ENCODE measurements at regions not wholly inside any gene's neighbourhood (a gene's known extent, or its start where the extent isn't known, plus 50 kb on each side); places are given as distances from the start of the nearest gene placed in this dataset.

DNA sequence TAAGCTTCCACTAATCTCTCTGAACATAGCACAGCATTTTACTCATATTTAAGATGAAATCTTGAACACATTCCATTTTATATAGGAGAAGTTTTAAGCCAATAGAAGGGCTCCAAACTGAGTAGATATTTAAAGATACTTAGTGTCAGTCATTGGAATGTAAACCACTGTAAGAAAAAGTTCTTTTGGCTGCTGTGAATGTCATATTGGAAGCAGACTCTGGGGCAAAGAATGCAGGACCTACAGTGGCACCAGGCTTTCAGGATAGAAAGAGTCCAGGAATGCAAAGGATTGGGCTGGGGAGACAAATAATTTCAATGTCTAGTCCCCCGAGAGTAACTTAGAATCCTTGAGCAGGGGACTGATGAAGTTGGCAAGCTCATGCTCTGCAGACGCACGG, 1047.7 kb downstream of the STIM2 start:
- no peak for TF ChIP-seq POLR2A (IDR thresholded peaks at IDR 0.05; ENCODE audit: low read depth, low read length)
- no peak for DNase-seq (ENCODE audit: insufficient read length, low spot score)
- no peak for FAIRE-seq

GRCh38 chr4:27910227-27910626, 1049.6 kb downstream of the STIM2 start:
- TF ChIP-seq POLR2A (IDR thresholded peaks at IDR 0.05; ENCODE audit: low read depth, low read length) = no peak
- FAIRE-seq = no peak
- DNase-seq (ENCODE audit: insufficient read length, low spot score) = no peak

DNA sequence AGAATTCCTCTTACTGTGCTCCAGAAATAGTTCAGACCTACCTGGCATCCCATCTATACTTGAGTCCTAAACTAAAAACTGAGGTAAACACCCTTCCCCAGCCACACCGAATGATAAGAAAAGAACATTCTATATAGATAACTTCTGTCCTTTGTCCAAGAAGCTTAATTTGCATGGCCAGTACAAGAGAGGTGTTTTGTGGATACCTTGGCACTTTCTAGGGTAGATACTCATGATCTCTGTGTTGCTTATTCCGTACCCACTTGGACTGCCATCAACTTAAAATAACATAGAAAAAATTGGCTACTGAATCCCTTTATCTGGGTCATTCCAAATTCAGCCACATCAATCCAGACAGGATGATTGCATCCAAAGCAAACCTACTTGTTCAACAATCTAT, 1050.4 kb downstream of the STIM2 start:
- no peak for TF ChIP-seq POLR2A (IDR thresholded peaks at IDR 0.05; ENCODE audit: low read depth, low read length)
- FAIRE-seq = no peak
- no peak for DNase-seq (ENCODE audit: insufficient read length, low spot score)

- no peak for DNase-seq (ENCODE audit: insufficient read length, low spot score)
- no peak for FAIRE-seq
- TF ChIP-seq POLR2A (IDR thresholded peaks at IDR 0.05; ENCODE audit: low read depth, low read length) = no peak
These were observed 1053.1 kb downstream of the STIM2 start for GRCh38 chr4:27913738-27914137.

GRCh38 chr4:27915822-27916221, 1055.2 kb downstream of the STIM2 start:
- FAIRE-seq (no peak), DNase-seq (ENCODE audit: insufficient read length, low spot score) (no peak)
- no peak for TF ChIP-seq POLR2A (IDR thresholded peaks at IDR 0.05; ENCODE audit: low read depth, low read length)

DNA sequence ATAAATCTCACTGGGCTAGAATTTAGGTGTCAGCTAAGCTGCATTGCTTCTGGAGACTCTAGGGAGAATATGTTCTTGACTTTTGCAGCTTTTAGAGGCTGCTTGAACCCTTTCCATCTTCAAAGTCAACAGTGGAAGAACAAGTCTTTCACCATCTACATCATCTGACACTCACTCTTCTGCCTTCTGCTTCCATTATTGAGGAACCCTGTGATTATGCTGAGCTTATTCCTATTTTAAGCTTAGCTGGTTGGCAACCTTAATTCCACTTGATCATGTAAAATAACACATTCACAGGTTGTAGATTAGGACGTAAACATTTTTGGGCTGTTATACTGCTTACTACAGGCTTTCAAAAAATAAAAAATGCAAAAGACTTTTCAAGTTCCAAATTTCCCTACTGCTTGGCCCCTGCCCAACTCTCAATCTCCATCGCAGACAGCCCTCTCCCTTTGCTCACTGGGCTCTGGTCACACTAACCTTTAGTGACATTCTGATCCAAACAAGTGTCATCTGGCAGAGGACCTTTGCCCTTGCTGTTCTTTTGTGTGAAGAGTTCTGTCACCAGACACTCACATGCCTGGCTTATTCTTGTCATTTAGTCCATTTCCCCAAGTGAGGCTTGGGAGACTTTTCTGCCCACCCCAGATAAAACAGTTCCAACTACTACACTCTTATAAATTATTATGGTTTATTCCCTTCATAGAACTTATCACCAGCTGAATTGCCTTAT, 1056.0 kb downstream of the STIM2 start:
- FAIRE-seq (no peak), DNase-seq (ENCODE audit: insufficient read length, low spot score) (no peak)
- no peak for TF ChIP-seq POLR2A (IDR thresholded peaks at IDR 0.05; ENCODE audit: low read depth, low read length)

DNA sequence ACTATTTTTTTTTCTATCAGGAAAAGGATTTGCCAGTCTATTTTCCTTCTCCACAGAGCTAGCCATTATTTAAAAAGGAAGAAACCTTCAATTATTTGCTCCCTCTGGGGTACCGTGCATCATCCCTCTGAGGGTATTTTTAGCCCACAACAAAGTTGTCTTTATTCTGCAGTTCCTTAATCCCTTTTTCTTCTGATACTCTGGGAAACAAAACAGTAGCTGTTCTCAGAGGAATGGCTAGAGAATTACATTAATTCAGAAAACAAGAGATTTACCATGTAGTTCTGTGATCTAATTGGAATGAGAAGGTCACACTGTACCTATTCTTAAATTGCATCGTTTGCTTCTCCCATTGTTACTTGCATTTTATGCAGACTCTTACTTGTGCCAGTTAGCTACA, 1056.7 kb downstream of the STIM2 start:
- DNase-seq (ENCODE audit: insufficient read length, low spot score) = no peak
- no peak for TF ChIP-seq POLR2A (IDR thresholded peaks at IDR 0.05; ENCODE audit: low read depth, low read length)
- FAIRE-seq = no peak

GRCh38 chr4:27921231-27921630, 1060.6 kb downstream of the STIM2 start:
- no peak for TF ChIP-seq POLR2A (IDR thresholded peaks at IDR 0.05; ENCODE audit: low read depth, low read length)
- DNase-seq (ENCODE audit: insufficient read length, low spot score) (no peak), FAIRE-seq (no peak)

GRCh38 chr4:27928761-27929540, 1068.3 kb downstream of the STIM2 start:
- DNase-seq (ENCODE audit: insufficient read length, low spot score) (no peak), FAIRE-seq (no peak)
- no peak for TF ChIP-seq POLR2A (IDR thresholded peaks at IDR 0.05; ENCODE audit: low read depth, low read length)

GRCh38 chr4:27930291-27930690, 1069.7 kb downstream of the STIM2 start:
- no peak for DNase-seq (ENCODE audit: insufficient read length, low spot score)
- TF ChIP-seq POLR2A (IDR thresholded peaks at IDR 0.05; ENCODE audit: low read depth, low read length) = no peak
- FAIRE-seq = no peak

DNA sequence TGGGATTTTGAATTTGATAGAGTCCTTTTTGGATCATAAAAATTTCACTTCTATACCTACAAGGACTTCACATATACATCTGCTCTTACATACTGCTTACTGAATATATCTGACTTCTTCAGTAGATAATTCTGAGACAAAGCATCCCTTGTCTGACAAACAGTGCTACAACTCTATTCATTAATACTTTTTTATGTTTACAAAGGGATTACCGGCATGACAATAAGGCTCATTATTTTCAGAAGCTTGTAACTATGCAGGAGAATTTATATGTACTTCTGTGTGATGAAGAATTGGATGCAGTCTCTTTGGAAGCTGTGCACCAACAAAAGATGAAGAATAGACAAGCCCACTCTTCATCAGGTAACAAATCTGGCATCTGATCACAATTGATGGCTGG, 1070.3 kb downstream of the STIM2 start:
- TF ChIP-seq POLR2A (IDR thresholded peaks at IDR 0.05; ENCODE audit: low read depth, low read length) = no peak
- DNase-seq (ENCODE audit: insufficient read length, low spot score) = no peak
- FAIRE-seq = no peak

DNA sequence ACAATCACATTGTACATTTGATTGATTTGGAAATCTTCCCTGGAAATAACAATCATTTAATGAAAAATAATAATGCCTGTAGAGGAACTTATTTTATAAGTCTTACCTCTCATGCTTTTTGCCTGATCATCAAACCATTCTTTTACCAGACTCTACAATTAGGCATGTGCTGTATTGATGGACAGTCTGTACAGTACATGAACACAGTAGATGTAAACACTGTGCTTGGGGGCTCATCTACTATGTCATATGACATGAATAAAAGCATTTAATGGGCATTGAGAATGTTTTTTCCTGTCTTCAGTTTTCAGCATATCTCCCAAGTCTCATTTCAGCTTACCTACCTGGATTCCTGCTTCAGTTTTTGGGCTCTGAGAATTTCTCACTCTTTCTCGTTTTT, 1070.9 kb downstream of the STIM2 start:
- DNase-seq (ENCODE audit: insufficient read length, low spot score) (no peak), FAIRE-seq (no peak)
- no peak for TF ChIP-seq POLR2A (IDR thresholded peaks at IDR 0.05; ENCODE audit: low read depth, low read length)

GRCh38 chr4:27934871-27935270, 1074.2 kb downstream of the STIM2 start:
- DNase-seq (ENCODE audit: insufficient read length, low spot score) (no peak), FAIRE-seq (no peak)
- no peak for TF ChIP-seq POLR2A (IDR thresholded peaks at IDR 0.05; ENCODE audit: low read depth, low read length)

GRCh38 chr4:27946799-27947198, 1086.2 kb downstream of the STIM2 start:
- no peak for DNase-seq (ENCODE audit: insufficient read length, low spot score)
- TF ChIP-seq POLR2A (IDR thresholded peaks at IDR 0.05; ENCODE audit: low read depth, low read length) = no peak
- FAIRE-seq = no peak

GRCh38 chr4:27947302-27947701, 1086.7 kb downstream of the STIM2 start:
- FAIRE-seq = no peak
- TF ChIP-seq POLR2A (IDR thresholded peaks at IDR 0.05; ENCODE audit: low read depth, low read length) = no peak
- DNase-seq (ENCODE audit: insufficient read length, low spot score) = no peak
